H1 (cell line): ENCODE measurements at regions not wholly inside any gene's neighbourhood (a gene's known extent, or its start where the extent isn't known, plus 50 kb on each side); places are given as distances from the start of the nearest gene placed in this dataset.

Experiments
- CTCF ChIA-PET: fragments of 300-600 bp; sonication (Branson Sonifier 250); formaldehyde crosslinking; loops from one replicate; lab custom pipeline; 2021; ENCODE audit not compliant: partially characterized antibody; lab: Charles Lee
- POLR2A ChIA-PET: fragments of 300-600 bp; sonication (Branson Sonifier 250); formaldehyde crosslinking; loops from one replicate; lab custom pipeline; 2021; ENCODE audit warnings: inconsistent platforms; ENCODE audit not compliant: partially characterized antibody; lab: Charles Lee
- DNase-seq, 2 experiments: peaks; one replicate each; pipeline versions ENCODE4 v3.0.0 to v3.0.0-alpha.2; 2010 to 2022; ENCODE audit warnings: low spot score in 2 of 2, low read depth in 1 of 2, mixed read lengths in 1 of 2
- FAIRE-seq: peaks from 2 replicates; lab custom pipeline; 2011; peaks lifted over from hg19 to GRCh38; lab: Jason Lieb, UNC
- H2AFZ ChIP-seq: 2 replicates; pipeline ENCODE4 v1.8.1; 2012; ENCODE audit warnings: low read length, inconsistent platforms
- H2AK5ac ChIP-seq: 2 replicates; pipeline ENCODE4 v1.6.1; 2013; ENCODE audit warnings: low read depth, low read length
- H2BK120ac ChIP-seq: replicated peaks from 2 replicates; pipeline ENCODE3; 2013; ENCODE audit warnings: low read depth, low read length, inconsistent platforms
- H2BK12ac ChIP-seq: 2 replicates; pipeline ENCODE4 v1.6.1; 2013; ENCODE audit warnings: low read depth, low read length
- H2BK15ac ChIP-seq: 2 replicates; pipeline ENCODE4 v1.6.1; 2013; ENCODE audit warnings: low read length
- H2BK20ac ChIP-seq: 2 replicates; pipeline ENCODE4 v1.6.1; 2013; ENCODE audit warnings: low read length
- H2BK5ac ChIP-seq: 2 replicates; pipeline ENCODE4 v1.6.1; 2013; ENCODE audit warnings: low read depth, low read length
- H3K14ac ChIP-seq: 2 replicates; pipeline ENCODE4 v1.6.1; 2013; ENCODE audit warnings: inconsistent platforms; ENCODE audit not compliant: insufficient read length
- H3K18ac ChIP-seq: 2 replicates; pipeline ENCODE4 v1.6.1; 2013; ENCODE audit warnings: low read length; ENCODE audit errors: extremely low read depth
- H3K23ac ChIP-seq: 2 replicates; pipeline ENCODE4 v1.6.1; 2013; ENCODE audit warnings: inconsistent platforms; ENCODE audit not compliant: insufficient read length
- H3K23me2 ChIP-seq: 2 replicates; pipeline ENCODE4 v1.6.1; 2013; ENCODE audit warnings: low read depth, low read length
- H3K27ac ChIP-seq: 2 replicates; pipeline ENCODE4 v1.6.1; 2011; ENCODE audit warnings: low read depth, low read length, inconsistent platforms
- H3K27me3 ChIP-seq, 4 experiments: replicated peaks in 1 of 4; 1 replicate in 1 of 4; 2 replicates in 3 of 4; pipeline versions ENCODE4 v1.6.1 to v1.8.1; 2011 to 2013; ENCODE audit warnings: low read length in 3 of 4, mild to moderate bottlenecking in 3 of 4, inconsistent platforms in 2 of 4, mixed read lengths in 2 of 4, moderate library complexity in 1 of 4; ENCODE audit not compliant: control insufficient read depth in 3 of 4, insufficient read depth in 3 of 4; ENCODE audit errors: extremely low read depth in 1 of 4
- H3K36me3 ChIP-seq, 4 experiments: 2 replicates each; pipeline versions ENCODE4 v1.6.1 to v1.8.1; 2011 to 2013; ENCODE audit warnings: mild to moderate bottlenecking in 4 of 4, low read length in 3 of 4, moderate library complexity in 2 of 4, control low read depth in 1 of 4, inconsistent platforms in 1 of 4; ENCODE audit not compliant: insufficient read depth in 4 of 4, control insufficient read depth in 2 of 4
- H3K4ac ChIP-seq: replicated peaks from 2 replicates; pipeline ENCODE3; 2013; ENCODE audit warnings: low read length, low read depth, mixed read lengths, inconsistent platforms; ENCODE audit not compliant: insufficient read length
- H3K4me1 ChIP-seq, 4 experiments: replicated peaks in 1 of 4; 1 replicate in 1 of 4; 2 replicates in 3 of 4; pipeline versions ENCODE4 v1.6.1 to v1.8.1; 2011 to 2013; ENCODE audit warnings: low read length in 3 of 4, inconsistent platforms in 2 of 4, mixed read lengths in 1 of 4; ENCODE audit not compliant: insufficient read depth in 4 of 4, control insufficient read depth in 3 of 4
- H3K4me2 ChIP-seq, 2 experiments: 2 replicates each; pipeline versions ENCODE4 v1.6.1 to v1.8.1; 2011 to 2013; ENCODE audit warnings: low read depth in 2 of 2, low read length in 2 of 2, control low read depth in 1 of 2, inconsistent platforms in 1 of 2, mild to moderate bottlenecking in 1 of 2; ENCODE audit not compliant: insufficient read depth in 1 of 2
- H3K4me3 ChIP-seq, 4 experiments: fragments of 200-600, 300-600 bp in 1 of 4; sonication (generic), shearing (Covaris generic), sonication (Bioruptor Twin) in 1 of 4; 2 replicates each; pipeline versions ENCODE4 v1.5.1 to v1.8.1; 2011 to 2016; ENCODE audit warnings: low read length in 4 of 4, low read depth in 3 of 4, control low read depth in 2 of 4, inconsistent platforms in 2 of 4, mild to moderate bottlenecking in 2 of 4, mixed read lengths in 1 of 4, moderate library complexity in 1 of 4; ENCODE audit not compliant: insufficient read depth in 2 of 4; ENCODE audit errors: extremely low read depth in 1 of 4
- H3K56ac ChIP-seq: replicated peaks from 2 replicates; pipeline ENCODE3; 2013; ENCODE audit warnings: low read depth, mild to moderate bottlenecking, mixed read lengths, low read length, inconsistent platforms; ENCODE audit not compliant: insufficient read length
- H3K79me1 ChIP-seq: 2 replicates; pipeline ENCODE4 v1.6.1; 2013; ENCODE audit warnings: low read depth, low read length, control low read depth
- H3K79me2 ChIP-seq, 2 experiments: 2 replicates each; pipeline versions ENCODE4 v1.6.1 to v1.8.1; 2012 to 2013; ENCODE audit warnings: low read length in 2 of 2, mild to moderate bottlenecking in 2 of 2, inconsistent platforms in 1 of 2; ENCODE audit not compliant: insufficient read depth in 2 of 2, control insufficient read depth in 1 of 2
- H3K9ac ChIP-seq, 4 experiments: replicated peaks in 1 of 4; 1 replicate in 1 of 4; 2 replicates in 3 of 4; pipeline versions ENCODE4 v1.6.1 to v1.8.1; 2011 to 2013; ENCODE audit warnings: low read depth in 3 of 4, low read length in 3 of 4, control low read depth in 2 of 4, mild to moderate bottlenecking in 2 of 4, moderate library complexity in 2 of 4, inconsistent platforms in 1 of 4; ENCODE audit errors: extremely low read depth in 1 of 4
- H3K9me3 ChIP-seq, 2 experiments: 2 replicates each; pipeline versions ENCODE4 v1.6.1 to v1.8.1; 2012 to 2013; ENCODE audit warnings: mild to moderate bottlenecking in 2 of 2, moderate library complexity in 2 of 2, control low read depth in 1 of 2, inconsistent platforms in 1 of 2, low read depth in 1 of 2, low read length in 1 of 2, mixed read lengths in 1 of 2; ENCODE audit not compliant: insufficient read depth in 2 of 2
- H4K20me1 ChIP-seq, 2 experiments: replicated peaks in 1 of 2; 2 replicates each; pipeline versions ENCODE3 to v1.8.1; 2011 to 2013; ENCODE audit warnings: inconsistent platforms in 2 of 2, low read length in 2 of 2, mild to moderate bottlenecking in 1 of 2; ENCODE audit not compliant: insufficient read depth in 2 of 2, control insufficient read depth in 1 of 2
- H4K5ac ChIP-seq: 2 replicates; pipeline ENCODE4 v1.6.1; 2013; ENCODE audit warnings: low read length, low read depth, mixed read lengths, inconsistent platforms; ENCODE audit not compliant: insufficient read length
- H4K8ac ChIP-seq: 2 replicates; pipeline ENCODE4 v1.8.0; 2013; ENCODE audit warnings: mild to moderate bottlenecking, moderate library complexity, low read length, inconsistent platforms; ENCODE audit not compliant: insufficient read depth; ENCODE audit errors: extremely low read depth
- H4K91ac ChIP-seq: replicated peaks from 2 replicates; pipeline ENCODE3; 2013; ENCODE audit warnings: low read length, mixed read lengths, inconsistent platforms; ENCODE audit not compliant: insufficient read length
- EZH2 ChIP-seq: fragments of 200-600 bp; sonication (generic); IDR thresholded peaks from 2 replicates; pipeline ENCODE4 v1.7.1; 2012; ENCODE audit warnings: low read depth, mild to moderate bottlenecking, moderate library complexity, low read length, inconsistent platforms; ENCODE audit not compliant: severe bottlenecking
- HDAC2 ChIP-seq, 2 experiments: fragments of 300-600 bp in 1 of 2; sonication (generic) in 1 of 2; IDR thresholded peaks; 2 replicates each; pipeline ENCODE4 v1.6.1; 2011 to 2012; ENCODE audit warnings: low read depth in 2 of 2, low read length in 2 of 2, mild to moderate bottlenecking in 2 of 2, moderate library complexity in 2 of 2, borderline replicate concordance in 1 of 2, inconsistent platforms in 1 of 2
- HDAC6 ChIP-seq: IDR thresholded peaks from one replicate; pipeline ENCODE4 v1.7.1; 2012; ENCODE audit warnings: low read depth, mild to moderate bottlenecking, inconsistent platforms, low read length, moderate library complexity
- NRF1 ChIP-seq: IDR thresholded peaks from 2 replicates; pipeline ENCODE4 v1.6.1; 2011; ENCODE audit warnings: mild to moderate bottlenecking, low read depth, low read length, improper control_type of control experiment
- SIN3A ChIP-seq, 2 experiments: IDR thresholded peaks in 1 of 2; conservative IDR thresholded peaks in 1 of 2; 2 replicates each; pipeline ENCODE4 v1.6.1; 2011 to 2012; ENCODE audit warnings: low read length in 2 of 2, improper control_type of control experiment in 1 of 2, low read depth in 1 of 2, mild to moderate bottlenecking in 1 of 2
- SRF ChIP-seq: IDR thresholded peaks from 2 replicates; pipeline ENCODE4 v1.6.1; 2011; ENCODE audit warnings: mild to moderate bottlenecking, low read depth, low read length, moderate library complexity
- WGBS, 2 experiments: shearing (Covaris generic) in 1 of 2; methylation state at CpG; one replicate each; pipeline versions ENCODE4 v1.1.6 to v1.1.7; 2013 to 2015; ENCODE audit warnings: low lambda C conversion rate in 2 of 2, mixed read lengths in 2 of 2, inconsistent platforms in 1 of 2, low coverage in 1 of 2, missing lambda C conversion rate in 1 of 2; ENCODE audit not compliant: insufficient replicate concordance in 2 of 2, insufficient coverage in 1 of 2, insufficient read length in 1 of 2; ENCODE audit errors: extremely low coverage in 1 of 2, missing lambda C conversion rate in 1 of 2; 5-methylcytosine and 5-hydroxymethylcytosine counted together

DNA sequence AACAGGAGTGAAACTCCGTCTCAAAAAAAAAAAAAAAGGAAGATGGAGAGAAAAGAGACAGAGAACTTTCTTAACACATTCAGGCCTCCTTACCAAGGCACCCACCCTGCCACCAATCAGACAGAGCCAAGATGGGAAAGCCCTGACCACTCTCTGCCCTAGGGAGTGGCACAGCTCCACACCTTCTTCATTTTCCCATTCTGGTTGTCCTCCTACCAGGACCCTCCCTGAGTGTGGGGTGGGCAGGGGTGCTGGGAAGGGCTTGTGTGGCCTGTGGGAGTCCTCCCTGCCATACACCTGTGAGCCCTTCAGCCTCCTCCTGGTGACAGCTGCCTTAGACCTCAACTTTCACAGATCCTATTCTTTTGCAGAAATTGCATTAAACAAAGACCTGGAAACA is 513.6 kb downstream of the BCL11B start:
- no CpG with 5 or more reads among the region's 1 CpG for WGBS, 2 experiments
- H3K4me2 ChIP-seq = no peak overlapping the region

More for the DNA sequence above, 513.6 kb downstream of the BCL11B start:
- H3K36me3 ChIP-seq = no peaks in the 10 kb centered on the region
- H3K27me3 ChIP-seq = no peaks in the 10 kb centered on the region
- no peaks in the 10 kb centered on the region for H4K20me1 ChIP-seq
- no peak overlapping the region for H2AK5ac ChIP-seq
- H3K14ac ChIP-seq = no peak overlapping the region
- peaks cover 3 to 6% of the 10 kb centered on the region in 2 experiments; a peak in 2 of 4 replicates for H3K9me3 ChIP-seq
- H3K27ac ChIP-seq = no peak overlapping the region
- ChIA-PET CTCF (no interaction called here), POLR2A (no interaction called here)
- no peak overlapping the region for H2BK15ac ChIP-seq
- no peaks in the 10 kb centered on the region for H3K4me1 ChIP-seq
- no peak overlapping the region for H3K23ac ChIP-seq
- DNase-seq = peak in 1 of 2 experiments; percentile 17
- TF ChIP-seq SRF (no peak), NRF1 (no peak), EZH2 (no peak), SIN3A (conservative IDR thresholded peaks at IDR 0.05 in 1 of 2, IDR thresholded peaks at IDR 0.05 in 1 of 2; ENCODE audit: low read depth in 1 of 2, low read length in 2 of 2) (no peak), HDAC6 (no peak), HDAC2 (IDR thresholded peaks at IDR 0.05; ENCODE audit: borderline replicate concordance in 1 of 2, low read depth in 2 of 2, low read length in 2 of 2) (no peak)
- no peak overlapping the region for H4K91ac ChIP-seq
- no peak overlapping the region for H2AFZ ChIP-seq
- no peak overlapping the region for H2BK120ac ChIP-seq
- H3K18ac ChIP-seq = no peak overlapping the region
- no peaks in the 10 kb centered on the region for H3K79me2 ChIP-seq
- peaks cover 2% of the 10 kb centered on the region; the same call in 1 of the 2 replicates for H3K23me2 ChIP-seq
- FAIRE-seq = no peak
- H2BK20ac ChIP-seq = no peak overlapping the region
- H3K56ac ChIP-seq = no peak overlapping the region
- no peaks in the 10 kb centered on the region for H3K79me1 ChIP-seq
- H3K9ac ChIP-seq = no peak overlapping the region
- H3K4ac ChIP-seq = no peak overlapping the region
- H4K8ac ChIP-seq = no peak overlapping the region
- H3K4me3 ChIP-seq = no peak overlapping the region
- no peak overlapping the region for H2BK5ac ChIP-seq
- H2BK12ac ChIP-seq = no peak overlapping the region
- no peak overlapping the region for H4K5ac ChIP-seq
